ENCODE measurements at regions not wholly inside any gene's neighbourhood (a gene's known extent, or its start where the extent isn't known, plus 50 kb on each side); places are given as distances from the start of the nearest gene placed in this dataset.
"Not testable (repeated sequence)": the region's sequence is repeated elsewhere in the genome, so short reads cannot be mapped to it uniquely, and the experiment has no call there.

DNA sequence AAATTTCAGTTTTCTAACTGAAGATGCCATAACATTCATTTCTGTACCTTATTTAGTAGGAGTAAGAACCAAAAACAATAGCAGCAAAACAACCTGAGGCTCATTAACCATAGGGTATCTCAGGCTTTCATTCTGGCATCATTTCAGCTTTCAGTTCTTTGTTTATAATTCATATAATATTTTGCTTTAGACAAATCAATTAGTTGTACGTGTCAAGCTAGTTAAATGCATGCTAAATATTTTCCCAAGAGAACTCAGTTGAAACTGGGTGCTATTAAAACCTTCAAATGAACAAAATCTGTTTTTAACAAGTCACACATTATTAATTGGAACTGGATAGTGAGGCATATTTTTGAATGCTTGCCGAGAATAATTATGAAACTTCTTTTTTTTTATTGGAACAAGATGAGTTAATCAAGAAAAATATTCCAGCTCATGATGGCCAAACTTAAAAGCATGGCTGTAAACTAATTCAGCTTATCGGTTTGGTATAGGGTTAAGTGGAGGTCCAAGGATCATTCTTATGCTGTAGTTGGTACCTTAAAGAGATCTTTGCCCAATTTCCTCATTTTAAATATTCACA lies 442.7 kb downstream of the BTG1 start:
- no peaks in the 10 kb centered on the region for H3K27me3 ChIP-seq (ENCODE audit: insufficient read depth, poor library complexity, severe bottlenecking)

DNA sequence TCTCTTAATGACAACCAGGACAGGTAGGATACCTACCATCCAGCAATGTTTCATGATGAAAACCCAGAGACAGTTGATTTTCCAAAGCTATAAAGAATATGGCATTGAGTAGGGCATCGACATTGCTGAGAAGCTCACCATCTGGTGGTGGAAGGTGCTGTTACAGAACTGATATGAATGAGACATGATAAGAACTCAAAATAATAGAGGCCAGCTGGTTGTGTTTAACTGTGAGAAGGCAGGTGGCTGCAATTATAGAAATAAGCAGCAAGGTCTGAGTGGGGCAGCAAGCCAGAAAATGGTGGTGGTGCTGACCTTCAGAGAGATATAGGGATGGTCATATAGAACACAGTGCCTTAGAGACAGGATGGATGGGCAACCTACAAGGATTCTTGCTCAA lies 449.7 kb downstream of the BTG1 start:
- Histone ChIP-seq H3K27me3 (ENCODE audit: insufficient read depth, poor library complexity, severe bottlenecking) (no peaks in the 10 kb centered on the region), H3K27ac (replicated peaks) (no peak overlapping the region), H3K4me3 (replicated peaks; ENCODE audit: insufficient read depth, low read length) (no peak overlapping the region)
- no peak for DNase-seq (ENCODE audit: low read depth in 1 of 2, low spot score in 1 of 2)
- TF ChIP-seq GABPA (IDR thresholded peaks at IDR 0.05; ENCODE audit: low read depth) (no peak), POLR2AphosphoS5 (IDR thresholded peaks at IDR 0.05; ENCODE audit: low read depth) (no peak), SPI1 (IDR thresholded peaks at IDR 0.05; ENCODE audit: borderline replicate concordance, low read depth) (no peak)
- TF ChIP-seq, protein P1, sequence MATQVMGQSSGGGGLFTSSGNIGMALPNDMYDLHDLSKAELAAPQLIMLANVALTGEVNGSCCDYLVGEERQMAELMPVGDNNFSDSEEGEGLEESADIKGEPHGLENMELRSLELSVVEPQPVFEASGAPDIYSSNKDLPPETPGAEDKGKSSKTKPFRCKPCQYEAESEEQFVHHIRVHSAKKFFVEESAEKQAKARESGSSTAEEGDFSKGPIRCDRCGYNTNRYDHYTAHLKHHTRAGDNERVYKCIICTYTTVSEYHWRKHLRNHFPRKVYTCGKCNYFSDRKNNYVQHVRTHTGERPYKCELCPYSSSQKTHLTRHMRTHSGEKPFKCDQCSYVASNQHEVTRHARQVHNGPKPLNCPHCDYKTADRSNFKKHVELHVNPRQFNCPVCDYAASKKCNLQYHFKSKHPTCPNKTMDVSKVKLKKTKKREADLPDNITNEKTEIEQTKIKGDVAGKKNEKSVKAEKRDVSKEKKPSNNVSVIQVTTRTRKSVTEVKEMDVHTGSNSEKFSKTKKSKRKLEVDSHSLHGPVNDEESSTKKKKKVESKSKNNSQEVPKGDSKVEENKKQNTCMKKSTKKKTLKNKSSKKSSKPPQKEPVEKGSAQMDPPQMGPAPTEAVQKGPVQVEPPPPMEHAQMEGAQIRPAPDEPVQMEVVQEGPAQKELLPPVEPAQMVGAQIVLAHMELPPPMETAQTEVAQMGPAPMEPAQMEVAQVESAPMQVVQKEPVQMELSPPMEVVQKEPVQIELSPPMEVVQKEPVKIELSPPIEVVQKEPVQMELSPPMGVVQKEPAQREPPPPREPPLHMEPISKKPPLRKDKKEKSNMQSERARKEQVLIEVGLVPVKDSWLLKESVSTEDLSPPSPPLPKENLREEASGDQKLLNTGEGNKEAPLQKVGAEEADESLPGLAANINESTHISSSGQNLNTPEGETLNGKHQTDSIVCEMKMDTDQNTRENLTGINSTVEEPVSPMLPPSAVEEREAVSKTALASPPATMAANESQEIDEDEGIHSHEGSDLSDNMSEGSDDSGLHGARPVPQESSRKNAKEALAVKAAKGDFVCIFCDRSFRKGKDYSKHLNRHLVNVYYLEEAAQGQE (IDR thresholded peaks at IDR 0.05; ENCODE audit: insufficient replicate concordance, low read depth), result no peak
- TF ChIP-seq, protein P2, sequence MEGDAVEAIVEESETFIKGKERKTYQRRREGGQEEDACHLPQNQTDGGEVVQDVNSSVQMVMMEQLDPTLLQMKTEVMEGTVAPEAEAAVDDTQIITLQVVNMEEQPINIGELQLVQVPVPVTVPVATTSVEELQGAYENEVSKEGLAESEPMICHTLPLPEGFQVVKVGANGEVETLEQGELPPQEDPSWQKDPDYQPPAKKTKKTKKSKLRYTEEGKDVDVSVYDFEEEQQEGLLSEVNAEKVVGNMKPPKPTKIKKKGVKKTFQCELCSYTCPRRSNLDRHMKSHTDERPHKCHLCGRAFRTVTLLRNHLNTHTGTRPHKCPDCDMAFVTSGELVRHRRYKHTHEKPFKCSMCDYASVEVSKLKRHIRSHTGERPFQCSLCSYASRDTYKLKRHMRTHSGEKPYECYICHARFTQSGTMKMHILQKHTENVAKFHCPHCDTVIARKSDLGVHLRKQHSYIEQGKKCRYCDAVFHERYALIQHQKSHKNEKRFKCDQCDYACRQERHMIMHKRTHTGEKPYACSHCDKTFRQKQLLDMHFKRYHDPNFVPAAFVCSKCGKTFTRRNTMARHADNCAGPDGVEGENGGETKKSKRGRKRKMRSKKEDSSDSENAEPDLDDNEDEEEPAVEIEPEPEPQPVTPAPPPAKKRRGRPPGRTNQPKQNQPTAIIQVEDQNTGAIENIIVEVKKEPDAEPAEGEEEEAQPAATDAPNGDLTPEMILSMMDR (IDR thresholded peaks at IDR 0.05; ENCODE audit: insufficient read depth, low read length), result no peak

More for the DNA sequence above, 442.7 kb downstream of the BTG1 start:
- no peak overlapping the region for H3K4me3 ChIP-seq (replicated peaks; ENCODE audit: insufficient read depth, low read length)
- TF ChIP-seq, protein P2 (IDR thresholded peaks at IDR 0.05; ENCODE audit: insufficient read depth, low read length), result no peak
- H3K27ac ChIP-seq (replicated peaks), result no peak overlapping the region
- DNase-seq (ENCODE audit: low read depth in 1 of 2, low spot score in 1 of 2), result no peak

DNA sequence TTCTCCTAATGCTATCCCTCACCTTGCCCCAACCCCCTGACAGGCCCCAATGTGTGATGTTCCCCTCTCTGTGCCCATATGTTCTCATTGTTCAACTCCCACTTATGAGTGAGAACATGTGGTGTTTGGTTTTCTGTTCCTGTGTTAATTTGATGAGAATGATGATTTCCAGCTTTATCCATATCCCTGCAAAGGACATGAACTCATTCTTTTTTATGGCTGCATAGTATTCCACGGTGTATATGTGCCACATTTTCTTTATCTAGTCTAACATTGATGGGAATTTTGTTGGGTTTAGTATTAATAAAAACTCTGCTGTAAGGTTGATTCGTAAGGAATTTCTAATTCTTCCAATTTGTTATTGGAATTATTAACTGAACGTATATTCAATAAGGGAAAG lies 450.2 kb downstream of the BTG1 start:
- not testable (repeated sequence) for H3K4me3 ChIP-seq (replicated peaks; ENCODE audit: insufficient read depth, low read length); H3K27me3 ChIP-seq (ENCODE audit: insufficient read depth, poor library complexity, severe bottlenecking); H3K27ac ChIP-seq (replicated peaks); DNase-seq (ENCODE audit: low read depth in 1 of 2, low spot score in 1 of 2)

DNA sequence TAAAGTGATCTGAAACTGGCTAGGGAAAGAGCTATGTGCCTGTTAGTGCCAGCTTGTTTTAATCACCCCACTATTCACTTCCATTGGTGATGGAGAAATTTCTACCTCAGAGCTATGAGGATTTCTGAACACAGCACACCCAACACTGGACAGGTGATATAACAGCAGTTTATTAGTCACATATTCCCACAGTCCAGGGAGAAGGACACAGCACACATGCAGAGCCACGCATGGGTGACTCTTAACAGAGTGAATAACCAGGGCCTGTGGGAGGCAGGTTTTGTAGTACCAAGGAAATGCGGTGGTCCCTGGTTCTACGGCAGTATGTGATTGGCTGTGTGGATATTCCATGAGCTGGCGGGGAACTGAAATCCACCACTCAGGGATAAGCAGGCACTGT lies 455.1 kb downstream of the BTG1 start:
- H3K27ac ChIP-seq (replicated peaks), result no peak overlapping the region
- TF ChIP-seq, protein P2 (IDR thresholded peaks at IDR 0.05; ENCODE audit: insufficient read depth, low read length), result no peak
- TF ChIP-seq, protein P1 (IDR thresholded peaks at IDR 0.05; ENCODE audit: insufficient replicate concordance, low read depth), result no peak
- no peaks in the 10 kb centered on the region for H3K27me3 ChIP-seq (ENCODE audit: insufficient read depth, poor library complexity, severe bottlenecking)
- no peak for DNase-seq (ENCODE audit: low read depth in 1 of 2, low spot score in 1 of 2)
- no peak overlapping the region for H3K4me3 ChIP-seq (replicated peaks; ENCODE audit: insufficient read depth, low read length)
